Esophagus muscularis mucosa (tissue), 4 donors: ENCODE measurements at regions not wholly inside any gene's neighbourhood (a gene's known extent, or its start where the extent isn't known, plus 50 kb on each side); places are given as distances from the start of the nearest gene placed in this dataset.
"Not testable (repeated sequence)": the region's sequence is repeated elsewhere in the genome, so short reads cannot be mapped to it uniquely, and the experiment has no call there.

Experiments used
- DNase-seq: peaks from one replicate; pipeline ENCODE4 v3.0.0-alpha.2; 2017; ENCODE audit errors: extremely low spot score
- H3K27ac ChIP-seq, 4 donors: fragments of 200-600 bp; sonication (generic); replicated peaks in 1 of 4; 1 replicate in 3 of 4; 2 replicates in 1 of 4; pipeline ENCODE4 v1.5.1; 2016 to 2019; ENCODE audit warnings: mild to moderate bottlenecking in 1 of 4
- H3K27me3 ChIP-seq, 4 donors: fragments of 200-600 bp; sonication (generic); one replicate each; pipeline versions ENCODE4 v1.5.1 to v1.6.0; 2016 to 2019
- H3K36me3 ChIP-seq, 4 donors: fragments of 200-600 bp; sonication (generic); one replicate each; pipeline ENCODE4 v1.5.1; 2016 to 2019
- H3K4me1 ChIP-seq, 4 donors: fragments of 200-600 bp; sonication (generic); one replicate each; pipeline ENCODE4 v1.5.1; 2016 to 2019
- H3K4me3 ChIP-seq, 4 donors: fragments of 200-600 bp; sonication (generic); 1 replicate in 2 of 4; 2 replicates in 2 of 4; pipeline ENCODE4 v1.5.1; 2016 to 2019; ENCODE audit warnings: mild to moderate bottlenecking in 4 of 4, moderate library complexity in 1 of 4
- H3K9me3 ChIP-seq, 4 donors: fragments of 200-600 bp; sonication (generic); 1 replicate in 3 of 4; 2 replicates in 1 of 4; pipeline ENCODE4 v1.5.1; 2016 to 2019
- CTCF ChIP-seq, 3 experiments: fragments of 200-600 bp in 2 of 3; fragments of 450-650 bp in 1 of 3; sonication (generic) in 2 of 3; IDR thresholded peaks; one replicate each; pipeline ENCODE4 v1.5.1; 2017 to 2019; ENCODE audit warnings: antibody characterized with exemption in 3 of 3, mild to moderate bottlenecking in 2 of 3, moderate library complexity in 1 of 3
- EP300 ChIP-seq: sonication (generic); formaldehyde crosslinking; IDR thresholded peaks from one replicate; pipeline ENCODE4 v1.6.1; 2017; ENCODE audit warnings: antibody characterized with exemption
- POLR2A ChIP-seq: fragments of 450-650 bp; IDR thresholded peaks from one replicate; pipeline ENCODE4 v1.6.1; 2017; ENCODE audit warnings: antibody characterized with exemption, moderate library complexity, mild to moderate bottlenecking, low read depth
- POLR2AphosphoS5 ChIP-seq, 2 donors: sonication (generic); formaldehyde crosslinking; IDR thresholded peaks; one replicate each; pipeline ENCODE4 v1.6.1; 2017; ENCODE audit warnings: antibody characterized with exemption in 2 of 2
- WGBS: methylation state at CpG from one replicate; pipeline ENCODE4 v1.1.5; 2018; 5-methylcytosine and 5-hydroxymethylcytosine counted together
- intact Hi-C: fragments of 100-400 bp; cut with DNase I; formaldehyde crosslinking; loops from one replicate; pipeline ENCODE4 v1.15.1; 2023

- DNase-seq = no peak
- Histone ChIP-seq H3K27ac (no peak overlapping the region), H3K4me3 (no peak overlapping the region), H3K4me1 (no peaks in the 10 kb centered on the region), H3K36me3 (no peaks in the 10 kb centered on the region), H3K27me3 (no peaks in the 10 kb centered on the region), H3K9me3 (no peaks in the 10 kb centered on the region)
- TF ChIP-seq POLR2AphosphoS5 (IDR thresholded peaks at IDR 0.05) = no peak
- TF ChIP-seq EP300 = no peak
- TF ChIP-seq CTCF (IDR thresholded peaks at IDR 0.05) = no peak
- no peak for TF ChIP-seq POLR2A
- 71% methylated on average over 13 of the region's 13 CpGs for WGBS
- intact Hi-C loops = no loop called here
Measured at GRCh38 chr4:187088070-187088799, 364.6 kb upstream of the FAT1 start.

GRCh38 chr4:187090401-187090800 lies 366.7 kb upstream of the FAT1 start:
- DNase-seq = no peak
- Histone ChIP-seq H3K4me1 (no peaks in the 10 kb centered on the region), H3K9me3 (no peaks in the 10 kb centered on the region), H3K4me3 (no peak overlapping the region), H3K27ac (no peak overlapping the region), H3K27me3 (no peaks in the 10 kb centered on the region), H3K36me3 (no peaks in the 10 kb centered on the region)
- WGBS = 96% methylated on average over 11 of the region's 11 CpGs
- intact Hi-C loops = no loop called here
- TF ChIP-seq CTCF (IDR thresholded peaks at IDR 0.05) (no peak), POLR2A (no peak), EP300 (no peak), POLR2AphosphoS5 (IDR thresholded peaks at IDR 0.05) (no peak)

GRCh38 chr4:187090832-187091231 lies 367.2 kb upstream of the FAT1 start:
- H3K9me3 ChIP-seq, DNase-seq, H3K36me3 ChIP-seq, H3K4me3 ChIP-seq, H3K27me3 ChIP-seq, H3K27ac ChIP-seq, intact Hi-C loops, H3K4me1 ChIP-seq: not testable (repeated sequence)
- 90% methylated on average over 6 of the region's 6 CpGs for WGBS

- no peaks in the 10 kb centered on the region for H3K27me3 ChIP-seq
- TF ChIP-seq CTCF (IDR thresholded peaks at IDR 0.05) (no peak), POLR2AphosphoS5 (IDR thresholded peaks at IDR 0.05) (no peak), EP300 (no peak), POLR2A (no peak)
- intact Hi-C loops = no loop called here
- no peak overlapping the region for H3K4me3 ChIP-seq
- DNase-seq = no peak
- H3K4me1 ChIP-seq = no peaks in the 10 kb centered on the region
- H3K9me3 ChIP-seq = peaks cover 0 to 9% (median 7%) of the 10 kb centered on the region in 4 donors
- H3K36me3 ChIP-seq = no peaks in the 10 kb centered on the region
- H3K27ac ChIP-seq = no peak overlapping the region
- whole genome bisulfite sequencing = 50% methylated on average over 3 of the region's 3 CpGs
Measured at GRCh38 chr4:187094144-187094543, 370.5 kb upstream of the FAT1 start.

GRCh38 chr4:187098429-187098828 lies 374.8 kb upstream of the FAT1 start:
- 48% methylated on average over 2 of the region's 2 CpGs for WGBS
- Histone ChIP-seq H3K27ac (no peak overlapping the region), H3K9me3 (peaks cover 0 to 9% (median 7%) of the 10 kb centered on the region in 4 donors), H3K4me1 (no peaks in the 10 kb centered on the region), H3K36me3 (no peaks in the 10 kb centered on the region), H3K27me3 (no peaks in the 10 kb centered on the region), H3K4me3 (no peak overlapping the region)
- intact Hi-C loops = no loop called here
- TF ChIP-seq CTCF (IDR thresholded peaks at IDR 0.05) (no peak), POLR2AphosphoS5 (IDR thresholded peaks at IDR 0.05) (no peak), POLR2A (no peak), EP300 (no peak)
- no peak for DNase-seq
